H1 (cell line): ENCODE measurements at regions not wholly inside any gene's neighbourhood (a gene's known extent, or its start where the extent isn't known, plus 50 kb on each side); places are given as distances from the start of the nearest gene placed in this dataset.

Experiments
- CEBPB ChIP-seq: IDR thresholded peaks from 2 replicates; pipeline ENCODE4 v1.6.1; 2012; ENCODE audit warnings: low read depth, low read length
- JUND ChIP-seq: IDR thresholded peaks from 2 replicates; pipeline ENCODE4 v1.6.1; 2011; ENCODE audit warnings: mild to moderate bottlenecking, improper control_type of control experiment, low read length
- RFX5 ChIP-seq: IDR thresholded peaks from 2 replicates; pipeline ENCODE4 v1.6.1; 2011; ENCODE audit warnings: low read depth, low read length, improper control_type of control experiment, borderline replicate concordance

- TF ChIP-seq JUND (no peak), RFX5 (no peak), CEBPB (no peak)
Observed at GRCh38 chr9:135297456-135298075, 182.0 kb upstream of the PPP1R26 start (continued).
